Lung (tissue), 11 donors: ENCODE measurements at regions not wholly inside any gene's neighbourhood (a gene's known extent, or its start where the extent isn't known, plus 50 kb on each side); places are given as distances from the start of the nearest gene placed in this dataset.
A peak's percentile ranks its signal among the peaks of the same experiment; 100 is the strongest.

Experiments used
- ATAC-seq: fragments of 200-7000 bp; cut with Tn5 transposase; one replicate; pipeline ENCODE4 v1.9.1; 2020; ENCODE audit warnings: moderate number of reproducible peaks; ENCODE audit not compliant: insufficient read depth, low FRiP score
- DNase-seq, 3 donors: peaks; one replicate each; pipeline ENCODE4 v3.0.0-alpha.2; 2013 to 2017
- H3K27ac ChIP-seq, 2 donors: one replicate each; pipeline ENCODE4 v1.5.1; 2013; ENCODE audit warnings: mild to moderate bottlenecking in 2 of 2, moderate library complexity in 2 of 2, control low read depth in 1 of 2, inconsistent platforms in 1 of 2, low read depth in 1 of 2, low read length in 1 of 2
- H3K27me3 ChIP-seq, 3 donors: one replicate each; pipeline ENCODE4 v1.5.1; 2013; ENCODE audit warnings: low read length in 2 of 3; ENCODE audit not compliant: control insufficient read depth in 3 of 3, insufficient read depth in 3 of 3
- H3K36me3 ChIP-seq, 4 donors: one replicate each; pipeline ENCODE4 v1.5.1; 2013; ENCODE audit warnings: low read length in 4 of 4, mild to moderate bottlenecking in 1 of 4, moderate library complexity in 1 of 4; ENCODE audit not compliant: control insufficient read depth in 4 of 4, insufficient read depth in 4 of 4
- H3K4me1 ChIP-seq, 5 donors: one replicate each; pipeline ENCODE4 v1.5.1; 2013; ENCODE audit warnings: low read length in 5 of 5, mild to moderate bottlenecking in 2 of 5, moderate library complexity in 1 of 5; ENCODE audit not compliant: control insufficient read depth in 5 of 5, insufficient read depth in 5 of 5
- H3K4me3 ChIP-seq: one replicate; pipeline ENCODE4 v1.5.1; 2013; ENCODE audit warnings: mild to moderate bottlenecking, control low read depth, moderate library complexity
- H3K9ac ChIP-seq, 2 donors: one replicate each; pipeline ENCODE4 v1.5.1; 2013; ENCODE audit warnings: low read length in 2 of 2, control low read depth in 1 of 2; ENCODE audit not compliant: insufficient read depth in 1 of 2
- H3K9me3 ChIP-seq, 4 donors: one replicate each; pipeline ENCODE4 v1.5.1; 2013; ENCODE audit warnings: low read length in 3 of 4, mild to moderate bottlenecking in 1 of 4, moderate library complexity in 1 of 4; ENCODE audit not compliant: control insufficient read depth in 4 of 4, insufficient read depth in 3 of 4
- WGBS, 2 donors: extraction: QIAGEN DNeasy Blood & Tissue Kit; methylation state at CpG; one replicate each; pipeline ENCODE4 v1.1.7; 2013; 5-methylcytosine and 5-hydroxymethylcytosine counted together
- TF ChIP-seq, protein P1 (sequence below): IDR thresholded peaks from 2 replicates; pipeline ENCODE4 v1.5.1; 2012; ENCODE audit warnings: mild to moderate bottlenecking; ENCODE audit errors: control extremely low read depth, extremely low read depth
- donor health status: control.
- donor health status: control.
- donor health status: Bipolar disorder and iron deficiency.
- donor health status: healthy.
- donor health status: DM: yes; HTN: yes; CAD: no.

- Histone ChIP-seq H3K4me1 (peaks cover 0 to 4% (median 0%) of the 10 kb centered on the region in 5 donors), H3K9ac (no peak overlapping the region), H3K27ac (no peak overlapping the region), H3K27me3 (no peaks in the 10 kb centered on the region), H3K4me3 (no peak overlapping the region), H3K9me3 (no peaks in the 10 kb centered on the region), H3K36me3 (no peaks in the 10 kb centered on the region)
- ATAC-seq (no peak), DNase-seq (no peak)
- TF ChIP-seq, protein P1, sequence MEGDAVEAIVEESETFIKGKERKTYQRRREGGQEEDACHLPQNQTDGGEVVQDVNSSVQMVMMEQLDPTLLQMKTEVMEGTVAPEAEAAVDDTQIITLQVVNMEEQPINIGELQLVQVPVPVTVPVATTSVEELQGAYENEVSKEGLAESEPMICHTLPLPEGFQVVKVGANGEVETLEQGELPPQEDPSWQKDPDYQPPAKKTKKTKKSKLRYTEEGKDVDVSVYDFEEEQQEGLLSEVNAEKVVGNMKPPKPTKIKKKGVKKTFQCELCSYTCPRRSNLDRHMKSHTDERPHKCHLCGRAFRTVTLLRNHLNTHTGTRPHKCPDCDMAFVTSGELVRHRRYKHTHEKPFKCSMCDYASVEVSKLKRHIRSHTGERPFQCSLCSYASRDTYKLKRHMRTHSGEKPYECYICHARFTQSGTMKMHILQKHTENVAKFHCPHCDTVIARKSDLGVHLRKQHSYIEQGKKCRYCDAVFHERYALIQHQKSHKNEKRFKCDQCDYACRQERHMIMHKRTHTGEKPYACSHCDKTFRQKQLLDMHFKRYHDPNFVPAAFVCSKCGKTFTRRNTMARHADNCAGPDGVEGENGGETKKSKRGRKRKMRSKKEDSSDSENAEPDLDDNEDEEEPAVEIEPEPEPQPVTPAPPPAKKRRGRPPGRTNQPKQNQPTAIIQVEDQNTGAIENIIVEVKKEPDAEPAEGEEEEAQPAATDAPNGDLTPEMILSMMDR = no peak
Observed at GRCh38 chr2:76393356-76393755, 682.6 kb upstream of the GCFC2 start.

GRCh38 chr2:76391678-76392077 lies 681.0 kb upstream of the GCFC2 start:
- no peak overlapping the region for H3K4me3 ChIP-seq
- no peaks in the 10 kb centered on the region for H3K9me3 ChIP-seq
- no peak overlapping the region for H3K27ac ChIP-seq
- TF ChIP-seq, protein P1 = no peak
- ATAC-seq (no peak), DNase-seq (peak; percentile 7 to 72 (median 13))
- no peaks in the 10 kb centered on the region for H3K27me3 ChIP-seq
- no peaks in the 10 kb centered on the region for H3K36me3 ChIP-seq
- WGBS, 2 donors = 12 to 53% methylated on average over 3 of the region's 3 CpGs
- H3K9ac ChIP-seq = no peak overlapping the region
- peaks cover 0 to 4% (median 0%) of the 10 kb centered on the region in 5 donors for H3K4me1 ChIP-seq

DNA sequence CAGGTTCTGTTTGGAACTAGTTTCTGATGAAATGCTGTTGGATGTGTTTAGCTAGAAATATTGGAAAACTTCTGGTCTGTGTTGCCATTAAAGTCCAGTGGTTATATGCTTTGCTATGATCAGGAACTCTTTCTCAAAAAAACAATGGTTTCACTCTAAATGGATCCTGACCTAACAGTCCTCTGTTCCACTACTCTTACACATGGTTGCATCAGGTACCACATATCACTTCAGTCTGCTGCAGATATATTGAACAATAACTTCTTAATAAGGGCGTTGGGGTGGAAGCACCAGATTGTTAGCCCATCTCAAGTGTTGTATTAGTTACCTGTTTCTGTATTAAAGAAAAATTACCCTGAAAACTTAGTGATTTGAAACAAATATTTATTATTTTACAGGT lies 676.6 kb upstream of the GCFC2 start:
- no peak overlapping the region for H3K9ac ChIP-seq
- 76 to 87% methylated on average over 1 of the region's 1 CpG for WGBS, 2 donors
- ATAC-seq = no peak
- peaks cover 0 to 4% (median 0%) of the 10 kb centered on the region in 5 donors for H3K4me1 ChIP-seq
- no peak for DNase-seq
- H3K27ac ChIP-seq = no peak overlapping the region
- H3K27me3 ChIP-seq = no peaks in the 10 kb centered on the region
- TF ChIP-seq, protein P1 = no peak
- no peaks in the 10 kb centered on the region for H3K9me3 ChIP-seq
- H3K4me3 ChIP-seq = no peak overlapping the region
- H3K36me3 ChIP-seq = no peaks in the 10 kb centered on the region

GRCh38 chr2:76385943-76386342 lies 675.2 kb upstream of the GCFC2 start:
- Histone ChIP-seq H3K27me3 (no peaks in the 10 kb centered on the region), H3K4me3 (no peak overlapping the region), H3K36me3 (no peaks in the 10 kb centered on the region), H3K27ac (no peak overlapping the region), H3K9ac (no peak overlapping the region), H3K4me1 (peaks cover 0 to 5% (median 0%) of the 10 kb centered on the region in 5 donors), H3K9me3 (no peaks in the 10 kb centered on the region)
- no peak for DNase-seq
- no peak for ATAC-seq
- TF ChIP-seq, protein P1 = no peak
- 97 to 98% methylated on average over 1 of the region's 1 CpG for WGBS, 2 donors
